Stimulated activated CD8-positive, alpha-beta memory T cell treated with anti-CD3 and anti-CD28 coated beads, Interleukin-7, amount 100 ng/mL, for 48 hours (primary cell): ENCODE measurements at regions not wholly inside any gene's neighbourhood (a gene's known extent, or its start where the extent isn't known, plus 50 kb on each side); places are given as distances from the start of the nearest gene placed in this dataset.
"Not testable (repeated sequence)": the region's sequence is repeated elsewhere in the genome, so short reads cannot be mapped to it uniquely, and the experiment has no call there.

Source experiments
- DNase-seq, 2 donors: peaks; one replicate each; pipeline ENCODE4 v3.0.0-alpha.2; 2020; ENCODE audit warnings: low read depth in 1 of 2; ENCODE audit errors: extremely low read depth in 1 of 2

- DNase-seq: no peak
Measured at GRCh38 chr1:193419295-193419694, 232.9 kb upstream of the B3GALT2 start.

GRCh38 chr1:193418745-193419058 lies 232.3 kb upstream of the B3GALT2 start:
- no peak for DNase-seq

DNA sequence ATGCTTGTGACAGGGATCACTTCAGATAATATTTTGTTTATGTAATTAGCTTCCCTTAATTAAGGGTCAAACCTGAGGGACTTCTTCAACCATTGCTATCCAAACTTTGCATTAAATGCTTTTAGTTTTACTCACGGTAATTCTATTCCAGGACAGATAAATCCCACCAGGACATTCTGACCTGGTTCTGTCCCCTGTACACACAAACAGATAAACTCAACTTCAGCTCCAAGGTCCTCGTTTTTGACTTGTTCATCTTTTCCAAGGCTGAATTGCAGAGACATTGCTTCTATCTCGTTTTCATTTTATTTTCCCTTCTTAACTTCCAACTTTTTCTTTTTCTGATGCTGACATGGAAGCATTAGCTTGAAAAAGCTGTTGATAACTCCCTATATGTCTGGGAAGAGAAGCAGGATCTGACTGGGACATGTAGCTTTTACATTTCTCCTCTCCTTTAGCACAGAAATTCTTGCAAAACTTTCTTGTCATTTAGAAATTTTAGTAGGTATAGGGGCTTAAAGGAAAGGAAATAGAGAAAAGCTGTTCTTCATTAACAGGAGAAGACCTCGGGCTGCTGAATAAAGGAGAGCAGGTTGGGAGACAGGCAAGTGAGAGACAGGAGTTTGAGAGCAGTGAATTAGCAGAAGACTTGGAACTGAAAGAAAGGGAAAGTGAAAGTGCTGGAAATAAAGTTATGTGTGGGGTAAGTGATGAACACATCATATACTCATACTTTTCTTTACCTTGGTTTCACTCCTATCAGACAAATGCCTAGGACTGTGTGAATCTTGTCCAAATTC lies 231.7 kb upstream of the B3GALT2 start:
- DNase-seq: no peak

DNA sequence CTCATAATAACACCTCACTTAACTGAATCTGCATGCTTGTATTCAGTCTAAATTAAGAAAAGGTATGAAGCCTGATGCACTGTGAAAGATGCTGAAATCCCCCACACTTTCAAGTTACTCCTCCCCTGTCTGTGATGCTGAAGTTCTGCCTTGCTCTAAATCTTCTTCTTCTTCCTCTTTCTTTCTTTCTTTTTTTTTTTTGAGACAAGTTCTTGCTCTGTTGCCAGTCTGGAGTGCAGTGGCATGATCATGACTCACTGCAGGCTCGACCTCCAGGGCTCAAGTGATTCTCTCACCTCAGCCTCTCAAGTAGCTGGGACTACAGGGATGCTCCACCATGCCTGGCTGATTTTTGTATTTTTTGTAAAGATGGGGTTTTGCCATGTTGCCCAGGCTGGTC lies 231.0 kb upstream of the B3GALT2 start:
- no peak for DNase-seq

DNA sequence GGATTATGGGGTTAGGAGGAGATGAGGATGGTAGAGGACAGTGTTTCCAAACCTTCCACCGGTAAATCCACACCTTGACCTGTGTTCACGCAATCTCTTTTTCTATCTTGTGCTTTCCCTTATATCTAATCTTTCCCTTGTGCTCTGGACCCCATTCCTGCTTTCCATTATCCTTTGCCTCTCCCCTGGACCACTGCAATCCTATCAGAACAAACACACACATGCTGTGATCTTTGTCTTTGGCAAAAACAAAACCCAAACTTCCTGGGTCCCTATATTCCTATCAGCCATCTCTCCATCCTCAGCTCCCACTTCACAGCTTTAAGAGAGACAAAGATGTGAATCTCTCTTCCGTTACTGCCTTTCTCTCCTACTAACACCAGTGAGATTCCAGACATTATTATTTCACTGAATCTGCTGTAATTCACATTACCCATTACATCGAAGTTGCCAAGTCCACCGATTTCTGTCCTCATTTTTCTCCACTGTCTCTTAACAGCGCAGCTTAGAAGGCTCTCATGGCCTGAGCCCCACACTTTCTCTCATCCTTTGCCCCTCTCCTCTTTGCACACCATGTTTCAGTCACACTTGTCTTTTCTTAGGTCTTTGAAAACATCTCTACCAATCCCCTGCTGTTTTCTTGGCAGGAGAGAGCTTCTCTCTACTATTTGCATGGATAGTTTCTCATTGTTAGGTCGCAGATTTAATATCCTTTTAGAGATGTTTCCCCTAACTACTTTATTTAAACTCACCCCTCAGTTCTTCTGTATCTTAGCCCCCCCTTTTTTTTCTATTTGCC lies 230.0 kb upstream of the B3GALT2 start:
- DNase-seq: no peak

DNA sequence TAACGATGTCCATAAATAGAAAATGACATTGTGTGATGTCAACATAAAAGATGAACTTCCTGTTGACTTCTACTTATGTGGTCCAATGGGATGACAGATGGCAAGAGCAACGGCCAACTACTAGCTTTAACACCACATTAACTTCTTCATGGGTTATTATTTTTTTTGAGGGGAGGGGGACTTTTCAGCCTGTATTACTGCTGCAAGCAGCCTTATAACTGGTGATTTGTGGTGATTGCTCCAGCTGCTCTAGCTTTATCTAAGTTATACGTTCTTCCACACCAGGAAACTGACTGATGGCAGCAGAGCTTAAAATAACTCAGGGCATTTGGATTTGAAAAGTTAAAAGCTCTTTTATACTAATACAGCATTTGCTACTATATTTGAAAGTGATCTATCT lies 228.8 kb upstream of the B3GALT2 start:
- no peak for DNase-seq

GRCh38 chr1:193413376-193413775 lies 227.0 kb upstream of the B3GALT2 start:
- DNase-seq: no peak

- DNase-seq: no peak
Measured at GRCh38 chr1:193412748-193413147, 226.3 kb upstream of the B3GALT2 start.

GRCh38 chr1:193411714-193412113 lies 225.3 kb upstream of the B3GALT2 start:
- DNase-seq: no peak

DNA sequence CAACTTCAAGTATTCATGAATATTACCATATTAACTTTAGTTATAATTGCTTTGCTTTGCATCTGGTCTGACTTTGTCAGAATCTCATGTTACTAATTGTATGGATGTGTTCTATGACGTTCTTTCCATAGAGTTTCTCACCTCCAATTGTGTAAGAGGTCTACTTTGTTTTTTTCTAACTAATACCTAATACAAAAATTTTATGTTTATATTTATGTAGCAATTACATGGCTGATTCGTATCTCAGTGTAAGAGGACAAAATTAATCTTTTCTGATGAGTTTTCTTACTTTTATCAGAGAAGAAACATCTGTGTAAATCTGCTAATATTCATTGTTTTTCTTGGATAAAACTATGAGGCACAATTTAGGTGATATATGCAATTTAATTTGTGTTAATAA lies 224.8 kb upstream of the B3GALT2 start:
- no peak for DNase-seq

GRCh38 chr1:193408782-193409293 lies 222.4 kb upstream of the B3GALT2 start:
- DNase-seq: no peak

DNA sequence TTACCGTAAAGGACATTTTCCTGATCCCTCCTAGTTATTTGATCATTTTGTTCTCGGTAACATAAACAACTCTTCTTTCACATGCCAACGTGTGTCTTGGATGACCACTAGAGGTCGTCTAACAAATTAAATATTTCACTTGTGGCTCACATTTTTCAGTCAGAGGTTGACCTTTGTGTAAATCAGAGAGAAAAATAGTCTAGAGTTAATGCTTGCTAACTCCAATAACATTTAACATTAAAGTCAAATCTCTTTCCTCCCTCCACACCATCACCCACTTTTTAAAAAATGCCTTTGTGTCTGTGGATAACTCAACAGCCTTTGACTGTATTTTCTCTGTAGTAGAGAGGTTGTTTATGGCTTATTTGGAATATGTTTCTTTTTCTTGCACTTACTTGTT lies 220.5 kb upstream of the B3GALT2 start:
- no peak for DNase-seq

GRCh38 chr1:193404236-193404635 lies 217.8 kb upstream of the B3GALT2 start:
- DNase-seq: no peak

- no peak for DNase-seq
Measured at GRCh38 chr1:193402977-193403376, 216.6 kb upstream of the B3GALT2 start.

DNA sequence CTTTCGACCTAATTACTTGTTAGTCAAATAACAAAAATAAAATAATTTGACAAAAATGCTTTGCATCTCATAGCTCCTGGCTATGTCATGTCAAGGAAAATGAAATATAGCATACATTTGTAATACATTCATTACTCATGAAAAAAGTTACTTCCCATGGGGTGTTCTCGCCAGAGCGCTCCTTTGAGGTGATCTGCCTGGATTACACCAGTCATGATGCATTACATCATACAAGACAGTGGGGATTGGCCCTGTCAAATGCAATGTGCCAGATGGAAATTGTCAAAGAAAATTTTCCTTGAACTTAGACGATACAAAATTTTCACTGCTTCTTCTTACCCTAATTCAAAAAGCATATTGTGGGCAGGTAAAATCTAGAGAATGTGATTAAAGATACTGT lies 215.6 kb upstream of the B3GALT2 start:
- DNase-seq: no peak

GRCh38 chr1:193394336-193394735 lies 207.9 kb upstream of the B3GALT2 start:
- no peak for DNase-seq

DNA sequence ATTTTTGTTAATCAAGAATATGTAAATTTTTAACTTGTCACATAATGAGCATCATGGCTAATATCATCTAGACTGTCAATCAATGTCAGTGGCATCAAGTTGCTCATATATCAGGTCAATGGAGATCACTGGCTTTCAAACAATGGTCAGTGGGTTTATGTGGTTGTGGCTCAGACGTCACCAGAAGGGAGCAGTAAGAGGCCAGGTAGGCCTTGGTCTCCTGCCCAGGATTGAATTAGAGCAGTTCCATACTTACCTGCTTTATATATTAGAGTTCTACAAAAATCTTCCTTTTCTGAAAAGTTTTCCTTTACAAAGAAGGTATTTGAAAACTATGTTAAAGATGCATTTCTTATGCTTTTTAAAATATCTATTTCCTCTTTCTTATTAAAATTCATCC lies 206.3 kb upstream of the B3GALT2 start:
- DNase-seq: no peak

DNA sequence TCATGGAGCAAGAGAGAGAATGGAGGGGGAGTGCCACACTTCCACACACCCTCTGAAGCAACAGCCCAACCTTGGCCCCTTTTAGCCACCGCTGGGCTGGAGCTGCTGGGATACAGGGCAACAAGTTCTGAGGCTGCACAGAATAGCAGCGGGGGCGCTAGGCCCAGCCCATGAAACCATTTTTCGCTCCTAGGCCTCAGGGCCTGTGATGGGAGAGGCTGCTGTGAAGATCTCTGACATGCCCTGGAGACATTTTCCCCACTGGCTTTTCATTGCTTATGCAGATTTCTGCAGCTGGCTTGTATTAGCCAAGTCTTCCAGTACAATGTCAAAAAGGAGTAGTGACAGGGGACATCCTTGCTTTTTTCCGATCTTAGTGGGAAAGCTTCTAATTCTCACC lies 202.3 kb upstream of the B3GALT2 start:
- DNase-seq: no peak

- no peak for DNase-seq
Measured at GRCh38 chr1:193388165-193388564, 201.8 kb upstream of the B3GALT2 start.

GRCh38 chr1:193387406-193387805 lies 201.0 kb upstream of the B3GALT2 start:
- DNase-seq: no peak

DNA sequence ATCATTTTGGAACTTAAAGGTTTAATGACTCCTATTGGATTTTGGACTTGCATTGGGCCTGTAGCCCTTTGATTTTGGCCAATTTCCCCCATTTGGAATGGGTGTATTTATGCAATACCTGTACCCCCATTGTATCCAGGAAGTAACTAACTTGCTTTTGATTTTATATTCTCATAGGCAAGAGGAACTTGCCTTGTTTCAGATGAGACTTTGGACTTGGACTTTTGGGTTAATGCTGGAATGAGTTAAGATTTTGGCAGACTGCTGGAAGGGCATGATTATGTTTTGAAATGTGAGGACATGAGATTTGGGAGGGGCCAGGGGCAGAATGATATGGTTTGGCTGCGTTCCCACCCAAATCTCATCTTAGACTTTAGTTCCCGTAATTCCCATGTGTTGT lies 192.0 kb upstream of the B3GALT2 start:
- DNase-seq: not testable (repeated sequence)

- no peak for DNase-seq
Measured at GRCh38 chr1:193377472-193377871, 191.1 kb upstream of the B3GALT2 start.
